GM19395 (cell line): ENCODE measurements at regions not wholly inside any gene's neighbourhood (a gene's known extent, or its start where the extent isn't known, plus 50 kb on each side); places are given as distances from the start of the nearest gene placed in this dataset.
"Not testable (repeated sequence)": the region's sequence is repeated elsewhere in the genome, so short reads cannot be mapped to it uniquely, and the experiment has no call there.

Source experiments
- ATAC-seq: cut with Tn5 transposase; IDR thresholded peaks from one replicate; pipeline ENCODE4 v1.9.1; 2021; ENCODE audit warnings: mild to moderate bottlenecking, moderate library complexity; ENCODE audit not compliant: unreplicated experiment

DNA sequence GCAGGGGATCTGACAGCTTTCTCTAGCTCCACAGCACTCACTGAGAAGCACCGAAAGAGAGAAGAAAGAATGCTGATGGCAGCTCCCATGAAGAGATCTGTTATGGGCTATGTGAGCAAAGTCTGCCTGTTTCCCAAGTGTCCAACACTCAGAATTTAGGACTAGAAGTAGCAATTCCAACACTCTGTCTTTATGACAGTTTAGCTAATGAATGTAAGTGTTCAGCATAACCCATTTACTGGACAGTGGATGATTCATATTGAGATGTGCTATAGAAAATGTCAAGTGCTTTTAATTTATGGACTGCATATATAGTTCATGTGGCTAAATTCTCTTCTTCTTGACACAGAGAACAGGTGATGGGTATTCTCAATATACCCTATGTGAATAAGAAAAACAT lies 683.1 kb upstream of the ZNF608 start:
- no peak for ATAC-seq

GRCh38 chr5:125433457-125433856 lies 687.0 kb upstream of the ZNF608 start:
- ATAC-seq: no peak

DNA sequence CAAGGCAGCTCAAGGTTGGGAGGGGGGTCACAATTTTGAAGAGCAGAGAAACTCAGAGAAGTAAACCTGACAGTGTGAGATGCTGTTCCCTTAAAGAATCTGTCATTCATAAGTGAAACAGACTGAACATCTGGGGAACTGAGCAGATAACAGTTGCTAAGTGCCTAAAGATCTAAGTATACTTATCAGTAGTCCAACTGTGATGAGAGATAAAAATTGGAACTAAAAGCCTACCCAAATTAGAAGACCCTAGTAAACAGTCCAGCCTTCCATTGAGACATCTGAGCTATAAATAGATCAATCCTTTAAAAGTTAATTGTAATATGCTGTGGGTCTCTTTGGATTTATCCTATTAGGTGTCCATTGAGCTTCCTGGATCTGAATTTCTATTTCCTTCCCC lies 692.8 kb upstream of the ZNF608 start:
- no peak for ATAC-seq

GRCh38 chr5:125440905-125441304 lies 694.5 kb upstream of the ZNF608 start:
- ATAC-seq: no peak

- no peak for ATAC-seq
Observed at GRCh38 chr5:125446986-125447385, 700.5 kb upstream of the ZNF608 start.

- ATAC-seq: no peak
Observed at GRCh38 chr5:125450771-125451170, 704.3 kb upstream of the ZNF608 start.

GRCh38 chr5:125451622-125452021 lies 705.2 kb upstream of the ZNF608 start:
- ATAC-seq: no peak

DNA sequence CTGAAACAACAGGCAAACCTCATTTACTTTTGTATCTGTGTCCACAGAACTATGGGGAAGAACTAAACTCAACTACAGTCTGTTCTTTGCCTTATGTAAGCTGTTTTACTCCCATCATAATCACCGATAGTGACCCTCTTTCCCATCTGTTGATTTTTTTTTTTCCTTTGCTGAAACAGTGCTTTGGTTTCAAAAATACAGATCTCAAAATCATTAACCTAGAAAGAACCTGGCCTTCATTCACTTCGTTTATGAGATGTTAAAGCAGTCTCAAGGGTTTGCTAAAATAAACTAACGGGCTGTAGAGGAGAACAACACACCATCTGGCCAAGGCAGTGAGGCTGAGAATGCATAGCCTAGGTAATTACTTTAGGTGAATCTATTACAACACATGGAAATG lies 706.6 kb upstream of the ZNF608 start:
- ATAC-seq: no peak

- ATAC-seq: no peak
Observed at GRCh38 chr5:125455041-125455440, 708.6 kb upstream of the ZNF608 start.

DNA sequence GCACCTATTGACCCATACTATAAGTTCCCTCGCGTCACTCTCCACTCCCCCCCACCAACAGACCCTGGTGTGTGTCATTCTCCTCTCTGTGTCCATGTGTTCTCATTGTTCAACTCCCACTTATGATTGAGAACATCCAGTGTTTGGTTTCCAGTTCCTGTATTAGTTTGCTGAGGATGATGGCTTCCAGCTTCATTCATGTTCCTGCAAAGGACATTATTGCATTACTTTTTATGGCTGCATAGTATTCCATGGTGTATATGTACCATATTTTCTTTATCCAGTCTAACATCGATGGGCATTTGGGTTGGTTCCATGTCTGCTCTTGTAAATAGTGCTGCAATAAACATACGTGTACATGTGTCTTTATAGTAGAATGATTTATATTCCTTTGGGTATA lies 709.6 kb upstream of the ZNF608 start:
- not testable (repeated sequence) for ATAC-seq

DNA sequence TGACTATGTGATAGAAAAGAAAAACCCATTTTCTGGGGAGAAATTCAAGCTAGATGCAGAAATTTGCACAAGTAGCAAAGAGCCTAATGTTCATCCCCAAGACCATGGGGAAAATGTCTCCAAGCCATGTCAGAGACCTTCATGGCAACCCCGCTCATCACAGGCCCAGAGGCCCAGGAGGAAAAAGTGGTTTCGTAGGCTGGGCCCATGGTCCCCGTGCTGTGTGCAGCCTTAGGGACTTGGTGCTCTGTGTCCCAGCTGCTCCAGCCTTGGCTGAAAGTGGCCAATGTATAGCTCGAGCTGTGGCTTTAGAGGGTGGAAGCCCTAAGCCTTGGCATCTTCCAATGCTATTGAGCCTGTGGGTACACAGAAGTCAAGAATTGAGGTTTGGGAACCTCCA lies 711.2 kb upstream of the ZNF608 start:
- ATAC-seq: no peak

DNA sequence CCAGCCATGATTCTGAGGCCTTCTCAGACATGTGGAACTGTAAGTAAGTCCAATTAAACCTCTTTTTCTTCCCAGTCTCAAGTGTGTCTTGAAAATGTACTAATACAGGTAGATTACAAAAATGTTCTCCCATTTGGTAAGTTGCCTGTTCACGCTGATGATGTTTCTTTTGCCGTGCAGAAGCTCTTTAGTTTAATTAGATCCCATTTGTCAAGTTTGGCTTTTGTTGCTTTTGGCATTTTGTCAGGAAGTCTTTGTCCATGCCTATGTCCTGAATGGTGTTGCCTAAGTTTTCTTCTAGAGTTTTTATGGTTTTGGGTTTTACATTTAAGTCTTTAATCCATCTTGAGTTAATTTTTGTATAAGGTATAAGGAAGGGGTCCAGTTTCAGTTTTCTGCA lies 712.5 kb upstream of the ZNF608 start:
- not testable (repeated sequence) for ATAC-seq

- ATAC-seq: no peak
Observed at GRCh38 chr5:125461641-125462072, 715.2 kb upstream of the ZNF608 start.

- ATAC-seq: no peak
Observed at GRCh38 chr5:125463466-125464092, 717.1 kb upstream of the ZNF608 start.

DNA sequence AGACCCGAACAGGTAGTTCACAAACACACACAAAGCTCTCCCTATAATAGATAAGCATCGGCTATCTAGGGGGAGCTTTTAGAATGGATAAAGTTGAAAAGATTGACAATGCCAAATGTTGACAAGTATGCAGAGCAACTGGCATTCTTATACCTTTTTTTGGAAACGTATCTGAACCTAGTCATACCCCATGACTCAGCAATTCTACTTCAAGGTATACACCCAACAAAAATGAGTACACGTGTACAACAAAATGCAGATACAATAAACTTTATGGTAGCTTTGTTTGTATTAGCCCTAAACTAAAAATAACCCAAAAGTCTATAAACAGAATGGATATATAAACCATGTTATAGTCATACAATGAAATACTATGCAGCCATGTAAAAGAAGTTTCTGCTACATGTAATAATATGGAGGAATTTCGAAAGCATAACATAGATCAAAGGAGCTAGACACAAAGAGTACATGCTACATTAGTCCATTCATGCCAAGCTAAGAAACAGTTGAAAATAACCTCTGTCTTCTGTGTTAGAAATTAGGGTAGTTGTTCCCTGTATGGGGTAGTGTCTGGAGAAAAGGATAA lies 718.5 kb upstream of the ZNF608 start:
- no peak for ATAC-seq

- ATAC-seq: no peak
Observed at GRCh38 chr5:125465703-125466102, 719.3 kb upstream of the ZNF608 start.

DNA sequence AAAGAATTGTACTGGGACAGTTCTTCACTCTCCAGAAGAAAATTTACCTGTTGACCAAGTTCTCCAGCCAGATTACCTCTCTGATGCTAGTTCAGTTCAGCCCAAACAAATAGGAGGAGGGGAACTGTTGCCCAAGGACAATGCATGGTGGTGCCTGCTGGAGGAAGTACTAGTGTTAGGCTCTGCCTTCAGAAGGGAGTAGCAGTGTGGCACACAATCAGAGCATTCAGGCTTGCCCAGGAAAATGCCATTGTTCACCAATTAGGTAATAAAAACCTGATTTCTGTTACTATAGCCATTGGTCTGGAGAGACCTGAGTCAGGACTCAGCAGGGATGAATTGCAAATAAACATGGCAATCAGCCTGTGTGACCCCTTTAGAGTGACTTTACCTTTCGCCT lies 720.8 kb upstream of the ZNF608 start:
- no peak for ATAC-seq

DNA sequence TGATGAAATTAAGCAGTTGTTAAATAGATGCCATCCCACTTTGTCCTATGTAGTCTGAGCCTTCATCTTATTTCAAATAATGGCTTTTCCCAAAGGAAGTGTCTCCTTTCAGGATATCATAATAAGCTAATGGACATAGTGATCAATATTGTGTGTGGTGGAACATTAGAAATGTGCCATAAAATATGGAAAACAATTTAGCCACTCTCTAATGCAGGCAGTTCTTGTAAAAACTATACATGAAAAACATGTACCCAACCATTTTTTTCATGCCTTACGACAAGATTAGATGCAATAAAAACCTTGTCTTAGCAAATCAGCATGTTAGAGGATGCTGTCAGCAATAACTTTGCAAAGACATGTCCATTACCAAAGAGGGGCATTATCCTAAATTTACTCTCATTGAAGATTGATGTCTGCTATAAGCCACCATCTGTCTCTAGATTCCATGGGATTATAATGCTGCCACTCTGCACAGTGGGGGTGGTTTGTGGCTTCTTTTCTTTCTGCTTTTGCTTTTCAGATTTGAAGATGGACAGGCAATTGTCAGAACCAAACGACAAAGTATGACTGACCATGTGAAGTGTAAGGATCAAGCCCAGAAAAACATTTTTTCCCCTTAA lies 724.0 kb upstream of the ZNF608 start:
- no peak for ATAC-seq

- no peak for ATAC-seq
Observed at GRCh38 chr5:125476901-125477585, 730.6 kb upstream of the ZNF608 start.

- no peak for ATAC-seq
Observed at GRCh38 chr5:125477586-125477975, 731.1 kb upstream of the ZNF608 start.

DNA sequence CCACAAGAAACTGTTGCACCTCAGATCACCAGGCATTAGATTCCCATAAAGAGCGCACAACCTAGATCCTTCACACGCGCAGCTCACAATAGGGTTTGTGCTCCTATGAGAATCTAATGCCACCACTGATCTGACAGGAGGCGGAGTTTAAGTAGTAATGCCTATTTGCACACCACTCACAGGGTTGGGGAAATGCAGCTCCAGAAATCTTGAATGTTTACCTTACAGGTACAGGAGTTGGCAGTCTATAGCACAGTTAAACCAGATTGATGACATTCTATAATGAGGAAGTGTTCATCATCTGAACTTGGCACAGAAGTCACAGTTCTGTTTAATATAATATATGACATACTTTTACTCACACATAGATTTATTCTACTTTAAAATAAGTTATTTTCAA lies 732.2 kb upstream of the ZNF608 start:
- ATAC-seq: no peak

DNA sequence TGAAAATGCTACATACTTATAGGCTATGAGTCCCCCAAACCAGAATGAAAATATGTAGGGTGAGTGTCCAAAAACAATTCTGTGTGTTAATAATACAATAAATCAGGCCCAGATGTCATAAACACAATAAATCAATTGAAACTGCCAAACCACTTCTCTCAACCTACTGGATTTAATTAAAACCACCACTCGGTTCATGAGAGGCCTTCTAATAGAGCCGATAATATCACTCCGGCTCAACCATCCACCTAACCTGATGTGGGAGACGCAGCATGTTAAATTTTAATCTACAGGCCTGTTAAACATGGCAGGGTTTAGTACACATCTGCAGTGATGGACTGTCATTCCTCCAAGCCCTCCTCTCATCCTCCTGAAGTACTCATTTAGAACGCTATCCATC lies 734.5 kb upstream of the ZNF608 start:
- no peak for ATAC-seq
